Activated CD8-positive, alpha-beta memory T cell treated with anti-CD3 and anti-CD28 coated beads for 36 hours (primary cell): ENCODE measurements at regions not wholly inside any gene's neighbourhood (a gene's known extent, or its start where the extent isn't known, plus 50 kb on each side); places are given as distances from the start of the nearest gene placed in this dataset.

Experiments used
- CTCF ChIA-PET: fragments of 350-600 bp; sonication (Branson Sonifier 250); formaldehyde crosslinking; loops from one replicate; lab custom pipeline; 2021; ENCODE audit warnings: antibody characterized with exemption; lab: Charles Lee
- POLR2A ChIA-PET: fragments of 350-600 bp; sonication (Branson Sonifier 250); formaldehyde crosslinking; loops from one replicate; lab custom pipeline; 2021; ENCODE audit warnings: antibody characterized with exemption; lab: Charles Lee

DNA sequence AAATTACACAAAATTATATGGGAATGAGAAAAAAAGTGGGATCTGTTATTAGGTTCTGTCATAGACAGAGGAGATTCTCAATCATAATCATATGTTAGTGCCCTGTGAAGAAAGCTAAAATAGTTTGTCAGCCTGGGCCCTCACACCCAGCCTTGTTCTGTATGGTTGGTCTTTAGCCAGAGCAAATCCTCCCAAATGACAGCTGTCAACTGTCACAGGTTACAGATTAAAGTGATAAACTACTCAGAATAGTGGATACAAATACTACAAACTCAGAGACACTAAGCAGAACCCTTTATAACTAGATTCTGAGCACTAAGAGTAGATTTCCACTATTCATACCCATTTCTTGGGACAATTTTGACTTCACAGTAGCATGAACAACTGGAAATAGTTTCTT lies 405.0 kb upstream of the MEF2C start:
- ChIA-PET POLR2A (no interaction called here), CTCF (no interaction called here)

DNA sequence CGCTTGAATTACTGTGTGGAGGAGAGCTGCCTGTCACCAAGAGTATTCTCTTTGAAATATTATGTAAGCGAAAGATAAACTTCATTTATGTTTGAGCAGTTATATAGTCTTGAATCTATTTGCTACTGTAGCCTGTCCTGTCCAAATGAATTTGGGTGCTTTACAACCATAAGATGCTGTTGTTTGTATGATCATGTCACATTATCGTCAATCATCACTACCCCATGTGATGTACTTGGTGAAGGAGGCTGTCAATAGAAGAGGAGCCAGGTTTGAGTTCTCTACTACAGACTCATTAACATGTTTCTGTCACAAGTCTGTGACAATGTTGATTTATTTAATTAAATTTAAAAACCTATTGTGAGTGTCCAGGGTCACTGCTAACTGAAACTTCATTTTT lies 403.3 kb upstream of the MEF2C start:
- ChIA-PET CTCF (no interaction called here), POLR2A (no interaction called here)

DNA sequence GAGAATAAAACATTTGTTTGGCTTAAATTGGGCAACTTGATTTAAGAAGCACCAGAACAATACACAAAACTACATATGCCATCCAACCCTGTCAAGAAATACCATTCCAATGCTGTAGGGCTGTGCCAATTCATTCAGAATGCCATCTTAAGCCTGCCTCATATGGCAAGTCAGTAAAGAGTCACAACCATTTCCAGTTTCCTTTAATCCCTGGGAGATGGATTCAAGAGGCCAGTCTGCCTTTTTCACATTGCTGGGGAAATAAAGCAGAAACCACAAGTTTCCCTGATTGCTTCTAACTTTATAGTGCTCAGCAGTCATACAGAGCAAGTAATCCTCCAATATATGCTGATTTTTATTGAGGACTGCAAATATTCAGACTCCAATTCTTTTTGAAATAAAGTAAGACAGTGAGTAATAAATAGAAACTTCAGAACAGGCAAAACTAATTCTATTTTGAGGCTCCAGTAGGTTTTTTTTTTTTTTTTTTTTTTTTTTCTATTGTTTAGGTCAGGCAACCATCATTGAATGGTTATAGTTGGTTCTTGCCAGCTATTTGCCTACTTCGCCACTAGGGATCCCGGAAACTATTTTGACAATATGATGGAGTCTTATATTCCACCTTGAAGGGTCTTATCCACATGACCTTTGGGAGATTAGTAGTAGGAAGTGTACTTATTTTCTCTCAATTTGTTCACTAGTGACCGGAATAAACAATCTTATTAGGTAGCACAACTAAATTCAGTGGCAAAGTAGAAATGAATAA lies 400.9 kb upstream of the MEF2C start:
- CTCF ChIA-PET: no interaction called here
- POLR2A ChIA-PET: no interaction called here

DNA sequence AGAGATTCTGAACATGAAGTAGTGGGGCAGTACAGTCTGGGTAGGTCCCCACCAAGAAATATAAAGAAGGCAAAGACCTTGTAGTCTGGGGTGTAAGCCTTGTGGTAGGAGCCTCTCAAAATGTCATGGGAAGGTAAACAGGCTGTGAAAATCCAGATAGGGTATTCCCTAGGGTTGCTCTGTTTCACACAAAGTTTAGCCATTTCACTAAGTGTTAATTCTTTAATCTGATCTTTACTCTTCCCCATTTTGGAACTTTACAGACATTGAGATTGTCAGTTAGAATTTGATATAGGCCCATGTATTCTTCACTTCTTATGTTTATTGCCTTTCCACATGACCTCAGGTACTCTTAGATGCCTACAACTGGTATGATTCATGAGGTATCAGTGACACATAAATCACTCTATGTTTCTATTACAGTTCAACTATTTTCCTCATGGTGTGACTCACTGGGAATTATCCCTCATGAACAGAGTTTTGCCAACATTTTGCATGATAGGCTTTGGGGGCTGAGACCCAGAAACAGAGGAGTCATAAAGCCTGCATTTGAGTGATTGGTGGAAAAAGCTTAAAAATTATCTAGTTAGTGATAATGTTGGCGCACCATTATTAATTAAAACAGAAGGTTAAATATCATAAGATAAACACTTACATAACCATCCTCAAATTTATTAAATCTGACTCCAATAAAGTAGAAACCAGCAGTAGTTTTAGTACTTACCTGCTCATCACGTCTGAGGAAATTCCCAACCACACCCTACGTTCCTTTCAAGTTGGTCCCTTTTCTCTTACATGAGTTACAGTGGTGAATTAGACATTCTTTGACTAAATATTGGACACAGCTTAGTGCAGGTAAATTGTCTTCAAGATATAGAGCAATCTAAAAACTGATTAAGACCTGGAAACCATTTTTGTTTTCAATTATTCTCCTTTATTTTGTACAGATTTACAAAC lies 399.8 kb upstream of the MEF2C start:
- ChIA-PET CTCF (no interaction called here), POLR2A (no interaction called here)

DNA sequence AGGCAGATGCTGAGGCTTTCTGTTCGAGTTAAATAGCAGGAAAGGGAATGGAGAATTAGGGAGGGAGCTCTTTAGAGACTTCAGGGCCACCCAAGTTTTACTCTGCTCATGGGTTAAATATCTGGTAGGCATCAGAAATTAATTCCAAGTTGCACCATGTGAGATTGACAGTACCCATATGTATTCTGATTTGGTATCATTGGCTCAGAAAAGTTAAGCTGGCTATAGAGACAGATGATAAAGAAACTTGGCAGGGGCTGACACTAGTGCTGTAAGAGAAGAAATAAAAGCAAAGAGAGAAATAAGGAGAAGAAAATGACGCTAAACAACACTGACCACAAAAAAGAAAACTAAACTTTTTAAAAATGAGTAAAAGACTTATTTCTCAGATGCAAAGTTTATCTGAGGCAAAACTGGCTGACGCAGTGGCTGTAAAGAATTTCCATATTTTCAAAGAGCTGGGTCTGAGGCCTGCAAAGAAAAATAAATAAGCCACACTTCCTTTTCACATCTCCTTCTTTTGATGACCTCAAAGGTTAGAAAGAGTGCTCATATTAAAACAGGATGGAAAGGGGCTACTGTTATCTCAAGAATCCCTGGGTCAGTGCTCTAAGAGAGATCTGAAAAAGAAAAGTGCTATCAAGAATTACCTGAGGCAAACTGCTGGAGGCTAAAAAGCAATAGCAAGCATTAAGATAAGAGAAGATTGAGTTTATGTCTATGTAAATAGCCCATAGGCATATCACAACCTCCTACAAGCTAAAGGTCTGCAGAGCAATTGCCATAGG lies 399.0 kb upstream of the MEF2C start:
- POLR2A ChIA-PET: no interaction called here
- CTCF ChIA-PET: no interaction called here

GRCh38 chr5:89281211-89281610 lies 398.2 kb upstream of the MEF2C start:
- CTCF ChIA-PET: no interaction called here
- POLR2A ChIA-PET: no interaction called here

- ChIA-PET POLR2A (no interaction called here), CTCF (no interaction called here)
Measured at GRCh38 chr5:89280103-89281037, 397.4 kb upstream of the MEF2C start.

DNA sequence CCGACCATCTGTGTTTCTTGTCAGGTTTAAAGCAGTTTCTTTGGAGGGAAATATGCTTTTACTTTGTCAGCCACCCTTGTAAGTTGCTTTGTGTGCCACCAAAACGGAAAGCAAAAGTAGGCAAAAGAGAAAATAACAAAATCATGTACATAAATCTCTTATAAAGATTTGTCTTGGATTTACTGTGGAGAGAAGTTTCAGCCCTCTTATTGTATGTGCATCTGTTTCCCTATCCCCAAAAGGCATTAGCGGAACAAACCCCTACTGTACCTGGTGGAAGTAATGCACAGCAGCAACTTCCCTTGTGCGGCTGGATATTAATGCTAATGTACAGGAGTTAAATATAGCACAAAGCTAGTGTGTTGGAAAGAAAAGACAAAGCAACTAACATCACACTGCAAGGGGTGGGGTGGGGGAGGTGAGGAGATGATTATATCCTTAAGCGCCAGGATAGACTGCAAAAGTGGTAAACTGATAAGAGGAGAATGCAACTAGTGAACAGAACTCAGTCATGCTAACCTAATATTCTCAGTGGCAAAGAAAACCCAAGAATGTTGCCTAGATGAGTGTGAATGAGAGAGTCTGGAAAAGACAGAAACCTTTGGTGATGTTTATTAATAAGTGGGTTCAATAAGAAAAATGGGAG lies 396.5 kb upstream of the MEF2C start:
- CTCF ChIA-PET: no interaction called here
- POLR2A ChIA-PET: interaction anchor here (0.6 kb wide), 1 partner anchor 594 kb away, joined by 3 read pairs; no protein-coding TSS in a partner anchor

DNA sequence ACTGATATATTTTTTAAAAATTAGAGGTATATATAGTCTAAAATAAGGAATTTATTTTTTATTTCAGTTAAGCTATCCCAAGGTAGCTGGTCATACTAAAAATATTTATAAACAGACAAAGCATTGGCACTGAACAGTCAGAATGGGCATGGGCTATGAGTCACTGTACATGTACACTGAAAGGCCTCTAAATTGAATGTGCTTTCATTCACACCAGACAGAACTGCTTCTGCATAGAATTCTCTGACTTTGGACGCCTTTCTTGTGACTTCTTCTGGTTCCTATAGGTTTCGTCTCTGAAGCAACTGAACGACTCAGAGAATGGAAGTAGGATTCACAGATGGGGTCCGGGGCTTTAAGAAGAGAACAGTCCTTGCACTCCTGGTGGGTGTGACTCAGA lies 394.8 kb upstream of the MEF2C start:
- ChIA-PET POLR2A (no interaction called here), CTCF (no interaction called here)

GRCh38 chr5:89276566-89277305 lies 393.8 kb upstream of the MEF2C start:
- ChIA-PET CTCF (no interaction called here), POLR2A (no interaction called here)

- ChIA-PET POLR2A (no interaction called here), CTCF (no interaction called here)
Measured at GRCh38 chr5:89275066-89275855, 392.3 kb upstream of the MEF2C start.

DNA sequence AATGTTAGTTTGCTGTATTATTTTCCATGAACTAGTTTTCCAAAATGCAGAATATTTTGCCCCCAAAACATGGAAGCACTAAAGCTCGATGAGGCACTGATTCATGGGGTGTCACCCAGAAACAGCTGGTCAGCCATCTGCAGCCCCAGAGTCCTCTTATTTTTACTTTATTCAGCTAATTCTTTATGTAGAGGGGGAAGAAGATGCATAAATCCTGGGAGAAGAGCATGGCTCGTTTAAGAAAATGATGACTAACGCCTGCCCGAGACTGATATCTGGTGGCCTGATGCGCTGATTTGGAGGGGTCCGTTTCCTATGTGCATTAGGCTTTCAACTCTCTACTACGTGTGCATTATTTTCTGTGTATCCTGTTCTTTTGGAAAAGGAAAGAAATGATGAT lies 390.3 kb upstream of the MEF2C start:
- CTCF ChIA-PET: no interaction called here

DNA sequence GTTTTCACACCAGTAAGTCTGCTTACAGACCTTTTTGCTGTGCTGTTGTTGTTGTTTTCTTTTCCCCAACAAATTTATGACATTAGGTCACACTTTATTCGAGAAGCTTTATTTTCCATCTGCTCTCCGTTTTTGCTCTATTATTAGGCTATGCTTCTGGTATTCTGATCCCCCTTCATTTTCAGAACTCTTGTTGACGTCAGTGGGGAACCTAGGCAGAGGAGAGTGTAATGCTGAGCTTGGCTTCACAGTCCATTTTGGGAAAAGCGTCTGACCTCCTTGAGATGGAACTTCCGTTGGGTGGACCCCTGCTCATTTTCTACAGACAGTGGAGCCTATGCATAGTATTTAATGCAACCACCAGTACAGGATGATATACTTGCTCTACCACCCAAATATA lies 387.9 kb upstream of the MEF2C start:
- ChIA-PET CTCF (no interaction called here), POLR2A (no interaction called here)

More for the DNA sequence above, 390.3 kb upstream of the MEF2C start:
- POLR2A ChIA-PET: no interaction called here

GRCh38 chr5:89269721-89270120 lies 386.7 kb upstream of the MEF2C start:
- POLR2A ChIA-PET: no interaction called here

GRCh38 chr5:89268460-89268859 lies 385.5 kb upstream of the MEF2C start:
- ChIA-PET POLR2A (no interaction called here), CTCF (no interaction called here)

More at GRCh38 chr5:89269721-89270120, 386.7 kb upstream of the MEF2C start:
- CTCF ChIA-PET: no interaction called here

DNA sequence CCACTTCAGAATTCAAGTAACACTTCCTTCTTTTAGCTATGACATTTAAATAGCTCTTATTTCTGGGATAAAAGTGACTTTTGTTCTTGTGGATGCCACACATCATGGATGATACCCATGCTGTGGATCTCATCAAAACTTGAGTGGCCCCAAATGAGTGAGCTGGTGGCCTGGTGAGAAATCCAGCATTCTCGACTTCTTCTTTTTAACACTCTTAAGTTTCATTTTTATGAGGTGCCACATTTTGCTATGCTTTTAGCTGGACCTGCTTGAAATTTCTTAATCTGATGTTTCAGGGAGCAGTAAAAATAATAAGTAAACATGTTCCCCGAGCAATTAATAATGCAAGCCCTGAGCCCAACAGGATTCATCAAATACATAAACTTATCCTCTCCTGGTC lies 384.8 kb upstream of the MEF2C start:
- ChIA-PET POLR2A (no interaction called here), CTCF (interaction anchor here (0.6 kb wide), 1 partner anchor 172 kb away, joined by 3 read pairs; no protein-coding TSS in a partner anchor)
